NCI-H526 treated with DMSO at 0.1 percent for 48 hours (cell line): ENCODE measurements at regions not wholly inside any gene's neighbourhood (a gene's known extent, or its start where the extent isn't known, plus 50 kb on each side); places are given as distances from the start of the nearest gene placed in this dataset.
"Not testable (repeated sequence)": the region's sequence is repeated elsewhere in the genome, so short reads cannot be mapped to it uniquely, and the experiment has no call there.

Experiments used
- DNase-seq: peaks from one replicate; lab custom pipeline; 2025; lab: John Stamatoyannopoulos, UW

GRCh38 chr10:37733822-37734221, 123.6 kb downstream of the ZNF248 start:
- no peak for DNase-seq

GRCh38 chr10:37732685-37733084, 124.7 kb downstream of the ZNF248 start:
- no peak for DNase-seq

GRCh38 chr10:37728830-37729229, 128.6 kb downstream of the ZNF248 start:
- DNase-seq, result no peak

- DNase-seq, result no peak
Observed at GRCh38 chr10:37727491-37728352, 129.7 kb downstream of the ZNF248 start.

GRCh38 chr10:37721100-37721499, 136.3 kb downstream of the ZNF248 start:
- DNase-seq, result no peak

GRCh38 chr10:37718060-37718459, 139.3 kb downstream of the ZNF248 start:
- DNase-seq, result not testable (repeated sequence)

GRCh38 chr10:37713642-37714041, 143.8 kb downstream of the ZNF248 start:
- no peak for DNase-seq

GRCh38 chr10:37713132-37713501, 144.3 kb downstream of the ZNF248 start:
- DNase-seq, result no peak

- DNase-seq, result no peak
Observed at GRCh38 chr10:37712489-37713131, 144.8 kb downstream of the ZNF248 start.

- DNase-seq, result no peak
Observed at GRCh38 chr10:37711617-37712488, 145.6 kb downstream of the ZNF248 start.

GRCh38 chr10:37710831-37711616, 146.4 kb downstream of the ZNF248 start:
- no peak for DNase-seq

- no peak for DNase-seq
Observed at GRCh38 chr10:37707829-37708578, 149.4 kb downstream of the ZNF248 start.

- no peak for DNase-seq
Observed at GRCh38 chr10:37704566-37704965, 152.8 kb downstream of the ZNF248 start.

- DNase-seq, result no peak
Observed at GRCh38 chr10:37703833-37704382, 153.5 kb downstream of the ZNF248 start.

- DNase-seq, result no peak
Observed at GRCh38 chr10:37703114-37703513, 154.3 kb downstream of the ZNF248 start.

GRCh38 chr10:37701781-37702493, 155.5 kb downstream of the ZNF248 start:
- DNase-seq, result no peak

GRCh38 chr10:37700886-37701780, 156.3 kb downstream of the ZNF248 start:
- DNase-seq, result no peak

- DNase-seq, result no peak
Observed at GRCh38 chr10:37687581-37687980, 169.8 kb downstream of the ZNF248 start.
